LNCAP (cell line): ENCODE measurements at regions not wholly inside any gene's neighbourhood (a gene's known extent, or its start where the extent isn't known, plus 50 kb on each side); places are given as distances from the start of the nearest gene placed in this dataset.

Source experiments
- CTCF ChIP-seq: fragments of 450-650 bp; IDR thresholded peaks from 2 replicates; pipeline ENCODE4 v1.5.1; 2017; ENCODE audit warnings: mild to moderate bottlenecking

- TF ChIP-seq CTCF = no peak
These were observed 278.8 kb downstream of the AMY1C start for GRCh38 chr1:104028416-104029035.

GRCh38 chr1:104029456-104029970 is 279.8 kb downstream of the AMY1C start:
- TF ChIP-seq CTCF = no peak

- TF ChIP-seq CTCF = no peak
These were observed 307.1 kb downstream of the AMY1C start for GRCh38 chr1:104056786-104057185.

GRCh38 chr1:104064399-104064798 is 314.7 kb downstream of the AMY1C start:
- no peak for TF ChIP-seq CTCF

GRCh38 chr1:104072915-104073371 is 323.2 kb downstream of the AMY1C start:
- TF ChIP-seq CTCF = no peak

GRCh38 chr1:104073463-104073902 is 323.8 kb downstream of the AMY1C start:
- TF ChIP-seq CTCF = no peak

GRCh38 chr1:104082221-104082620 is 332.5 kb downstream of the AMY1C start:
- TF ChIP-seq CTCF = no peak

- no peak for TF ChIP-seq CTCF
These were observed 334.7 kb downstream of the AMY1C start for GRCh38 chr1:104084380-104084779.
